Thyroid gland (tissue), 4 donors: ENCODE measurements at regions not wholly inside any gene's neighbourhood (a gene's known extent, or its start where the extent isn't known, plus 50 kb on each side); places are given as distances from the start of the nearest gene placed in this dataset.

ENCODE experiments used
- DNase-seq, 2 donors: peaks; one replicate each; pipeline ENCODE4 v3.0.0-alpha.2; 2019
- H3K27ac ChIP-seq, 3 donors: fragments of 200-600 bp; sonication (generic); 1 replicate in 2 of 3; 2 replicates in 1 of 3; pipeline ENCODE4 v1.5.1; 2016 to 2019; ENCODE audit warnings: mild to moderate bottlenecking in 1 of 3, moderate library complexity in 1 of 3
- H3K27me3 ChIP-seq: fragments of 200-600 bp; sonication (generic); one replicate; pipeline ENCODE4 v1.5.1; 2019
- H3K36me3 ChIP-seq, 2 donors: fragments of 200-600 bp; sonication (generic); one replicate each; pipeline ENCODE4 v1.5.1; 2016 to 2019
- H3K4me1 ChIP-seq, 2 donors: fragments of 200-600 bp; sonication (generic); one replicate each; pipeline ENCODE4 v1.5.1; 2017 to 2019
- H3K4me3 ChIP-seq, 3 donors: fragments of 200-600 bp; sonication (generic); replicated peaks in 1 of 3; 1 replicate in 2 of 3; 2 replicates in 1 of 3; pipeline ENCODE4 v1.5.1; 2016; ENCODE audit warnings: mild to moderate bottlenecking in 1 of 3
- H3K9me3 ChIP-seq: fragments of 200-600 bp; sonication (generic); one replicate; pipeline ENCODE4 v1.5.1; 2017
- CTCF ChIP-seq, 6 experiments: fragments of 200-600 bp in 3 of 6; fragments of 450-650 bp in 3 of 6; sonication (generic) in 3 of 6; IDR thresholded peaks; one replicate each; pipeline ENCODE4 v1.5.1; 2016 to 2019; ENCODE audit warnings: antibody characterized with exemption in 6 of 6, mild to moderate bottlenecking in 2 of 6, inconsistent platforms in 1 of 6, moderate library complexity in 1 of 6
- POLR2A ChIP-seq, 2 donors: fragments of 450-650 bp; IDR thresholded peaks; one replicate each; pipeline ENCODE4 v1.6.1; 2017; ENCODE audit warnings: antibody characterized with exemption in 2 of 2, mild to moderate bottlenecking in 2 of 2, moderate library complexity in 1 of 2
- WGBS, 2 donors: methylation state at CpG; one replicate each; pipeline ENCODE4 v1.1.5; 2017; 5-methylcytosine and 5-hydroxymethylcytosine counted together
- intact Hi-C: fragments of 100-400 bp; cut with DNase I; formaldehyde crosslinking; loops from one replicate; pipeline ENCODE4 v1.15.1; 2023

GRCh38 chr17:77527836-77528505 lies 387.2 kb downstream of the SEC14L1 start:
- Histone ChIP-seq H3K27ac (no peak overlapping the region), H3K27me3 (no peaks in the 10 kb centered on the region), H3K9me3 (no peaks in the 10 kb centered on the region), H3K36me3 (no peaks in the 10 kb centered on the region), H3K4me3 (no peak overlapping the region), H3K4me1 (peaks cover 8 to 9% of the 10 kb centered on the region in 2 donors)
- DNase-seq = no peak
- no peak for TF ChIP-seq POLR2A (IDR thresholded peaks at IDR 0.05)
- TF ChIP-seq CTCF (IDR thresholded peaks at IDR 0.05) = no peak
- intact Hi-C loops = no loop called here
- WGBS, 2 donors = 56 to 57% methylated on average over 23 of the region's 23 CpGs

GRCh38 chr17:77528516-77529327 lies 388.0 kb downstream of the SEC14L1 start:
- no peaks in the 10 kb centered on the region for H3K27me3 ChIP-seq
- DNase-seq = no peak
- H3K27ac ChIP-seq = no peak overlapping the region
- H3K4me3 ChIP-seq = peak overlapping the region in 1 of 3 donors; percentile 17
- H3K36me3 ChIP-seq = no peaks in the 10 kb centered on the region
- H3K4me1 ChIP-seq = peaks cover 8 to 9% of the 10 kb centered on the region in 2 donors
- WGBS, 2 donors = 0 to 4% methylated on average over 14 to 42 of the region's 66 CpGs
- TF ChIP-seq POLR2A (IDR thresholded peaks at IDR 0.05) = no peak
- no peak for TF ChIP-seq CTCF (IDR thresholded peaks at IDR 0.05)
- H3K9me3 ChIP-seq = no peaks in the 10 kb centered on the region
- intact Hi-C loops = no loop called here

GRCh38 chr17:77529328-77529650 lies 388.5 kb downstream of the SEC14L1 start:
- no peak for DNase-seq
- intact Hi-C loops = no loop called here
- no peak overlapping the region for H3K4me3 ChIP-seq
- H3K36me3 ChIP-seq = no peaks in the 10 kb centered on the region
- no peak overlapping the region for H3K27ac ChIP-seq
- peaks cover 8 to 9% of the 10 kb centered on the region in 2 donors for H3K4me1 ChIP-seq
- TF ChIP-seq POLR2A (IDR thresholded peaks at IDR 0.05) (no peak), CTCF (IDR thresholded peaks at IDR 0.05) (no peak)
- no peaks in the 10 kb centered on the region for H3K27me3 ChIP-seq
- WGBS, 2 donors = 23 to 35% methylated on average over 6 to 7 of the region's 7 CpGs
- H3K9me3 ChIP-seq = no peaks in the 10 kb centered on the region

- WGBS, 2 donors = 93 to 95% methylated on average over 12 of the region's 12 CpGs
- intact Hi-C loops = no loop called here
Measured at GRCh38 chr17:77530591-77530990, 389.8 kb downstream of the SEC14L1 start.

More at GRCh38 chr17:77530591-77530990, 389.8 kb downstream of the SEC14L1 start:
- no peak overlapping the region for H3K4me3 ChIP-seq
- H3K27me3 ChIP-seq = no peaks in the 10 kb centered on the region
- TF ChIP-seq CTCF (IDR thresholded peaks at IDR 0.05) (no peak), POLR2A (IDR thresholded peaks at IDR 0.05) (no peak)
- H3K27ac ChIP-seq = no peak overlapping the region
- H3K36me3 ChIP-seq = no peaks in the 10 kb centered on the region
- H3K9me3 ChIP-seq = no peaks in the 10 kb centered on the region
- H3K4me1 ChIP-seq = peaks cover 8 to 9% of the 10 kb centered on the region in 2 donors
- DNase-seq = no peak
